Muscle of back (tissue), 3 donors: ENCODE measurements at regions not wholly inside any gene's neighbourhood (a gene's known extent, or its start where the extent isn't known, plus 50 kb on each side); places are given as distances from the start of the nearest gene placed in this dataset.

Experiments used
- DNase-seq, 3 donors: peaks; one replicate each; pipeline versions ENCODE4 v3.0.0 to v3.0.0-alpha.2; 2013

DNA sequence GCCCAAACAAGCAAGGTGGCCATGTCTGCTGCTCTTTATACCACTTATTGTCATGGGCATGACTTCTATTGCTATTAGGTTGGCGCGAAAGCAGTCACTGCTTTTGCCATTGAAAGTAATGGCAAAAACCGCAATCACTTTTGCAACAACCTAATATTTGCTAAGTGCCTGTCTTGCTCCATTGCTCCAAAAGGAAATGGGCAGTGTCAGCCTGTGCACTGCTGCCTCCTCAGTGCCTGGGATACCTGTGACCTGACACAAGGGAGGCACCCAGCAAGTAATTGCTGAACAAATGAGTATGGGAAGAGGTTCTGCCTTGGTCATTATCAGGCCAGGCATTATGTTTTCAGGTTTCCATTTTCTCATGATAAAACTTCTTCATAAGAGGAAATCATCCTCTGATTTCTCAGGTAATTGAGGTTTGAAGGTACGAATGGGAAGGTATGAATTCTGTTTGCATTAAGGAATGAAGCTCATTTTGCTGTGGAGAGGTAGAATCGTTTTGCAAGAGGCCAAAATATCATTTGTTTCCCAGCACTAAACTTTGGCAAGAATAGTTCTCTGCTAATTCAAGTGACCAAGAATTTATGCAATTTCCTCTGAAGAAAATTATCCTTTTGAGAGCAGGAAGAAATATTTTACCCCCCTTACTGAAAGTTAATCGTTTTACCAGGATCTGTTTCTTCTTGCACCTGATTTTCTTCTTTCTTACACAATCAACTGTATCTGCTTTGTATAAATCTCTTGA is 128.4 kb upstream of the SPRY2 start:
- DNase-seq, result peak in 1 of 3 donors; percentile 58

DNA sequence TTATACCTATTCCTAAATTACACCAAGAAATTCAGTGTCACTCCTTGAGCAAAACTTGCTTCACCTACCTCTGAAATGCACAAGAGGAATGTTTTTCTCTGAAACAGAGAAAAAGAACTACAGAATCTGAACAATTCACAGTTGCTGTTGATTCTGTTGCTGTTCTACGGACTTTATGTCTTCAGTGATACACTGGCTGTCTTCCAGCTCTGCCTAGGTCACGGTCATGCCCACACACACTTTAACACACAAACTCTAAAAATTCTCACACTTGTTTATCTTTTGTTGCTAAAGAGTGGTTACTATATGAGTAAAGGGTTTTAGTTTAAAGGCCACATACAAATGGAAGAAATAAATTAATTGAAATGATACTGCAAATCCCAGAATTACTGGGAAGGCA is 124.4 kb upstream of the SPRY2 start:
- no peak for DNase-seq

DNA sequence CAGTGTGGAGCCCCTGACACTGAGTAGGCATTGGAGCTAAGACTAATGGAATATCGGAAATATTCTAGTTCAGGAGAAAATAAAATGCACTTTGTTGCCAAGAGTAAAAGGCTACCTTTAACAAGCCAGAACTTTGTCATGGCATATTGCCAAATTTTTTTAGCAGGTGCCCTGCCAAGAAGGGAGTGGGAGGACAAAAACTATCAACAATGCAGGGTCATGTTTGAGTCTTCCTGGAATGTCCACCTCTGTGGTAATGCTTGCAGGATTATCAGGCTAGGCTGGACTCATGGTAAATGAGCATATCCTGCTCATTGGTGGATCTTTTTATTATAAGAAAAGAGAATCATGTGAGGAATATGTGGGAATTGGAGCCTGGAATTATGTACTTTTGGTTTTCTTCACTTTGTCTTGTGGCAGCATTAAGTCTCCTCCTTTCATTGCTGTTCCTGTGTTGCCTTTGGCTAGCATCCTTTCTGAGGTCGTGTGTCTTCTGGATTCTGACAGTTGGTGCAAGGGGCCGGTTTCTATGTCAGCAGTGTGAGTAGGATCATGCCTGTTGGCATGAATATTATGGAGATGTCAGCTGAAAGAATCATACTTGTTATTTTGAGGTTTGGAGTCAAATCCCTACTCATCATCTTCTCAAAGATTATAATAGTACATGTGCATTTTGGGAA is 122.9 kb upstream of the SPRY2 start:
- no peak for DNase-seq

DNA sequence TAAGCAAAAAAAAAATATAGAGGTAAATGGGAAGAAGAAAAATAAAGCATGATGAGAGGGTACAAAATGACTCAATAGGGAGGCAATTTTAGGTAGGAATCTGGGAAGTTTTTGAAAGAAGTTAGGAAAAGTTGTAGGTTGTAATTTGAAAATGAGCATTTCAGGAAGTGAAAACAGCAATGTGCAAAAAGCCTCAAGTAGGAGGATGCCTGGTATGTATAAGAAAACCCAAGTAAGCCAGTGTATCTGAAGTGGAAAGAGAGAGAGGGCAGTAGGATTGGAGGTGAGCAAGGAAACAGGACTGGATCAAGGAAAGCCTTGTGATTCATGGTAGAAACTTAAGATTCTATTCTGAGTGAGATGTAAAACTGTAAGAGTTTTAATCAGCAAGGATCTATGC is 121.6 kb upstream of the SPRY2 start:
- DNase-seq, result no peak

DNA sequence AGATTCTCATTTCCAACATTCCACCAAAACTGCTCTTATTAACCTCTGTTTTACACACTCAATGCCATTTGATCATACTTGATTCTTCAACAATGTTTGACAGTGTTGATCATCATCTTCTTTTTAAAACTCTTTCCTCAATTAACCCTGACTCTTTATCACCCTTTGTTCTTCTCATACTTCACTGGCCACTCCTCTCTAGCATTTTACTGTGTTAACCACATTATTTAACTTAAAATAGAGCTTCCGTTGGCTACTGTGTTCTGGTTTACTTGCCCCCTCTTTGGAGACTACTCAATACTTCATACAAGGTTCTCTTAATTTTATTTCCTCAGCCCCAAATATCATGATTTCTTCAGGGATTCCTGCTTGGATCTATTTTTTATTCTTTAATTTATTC is 121.1 kb upstream of the SPRY2 start:
- DNase-seq, result no peak

DNA sequence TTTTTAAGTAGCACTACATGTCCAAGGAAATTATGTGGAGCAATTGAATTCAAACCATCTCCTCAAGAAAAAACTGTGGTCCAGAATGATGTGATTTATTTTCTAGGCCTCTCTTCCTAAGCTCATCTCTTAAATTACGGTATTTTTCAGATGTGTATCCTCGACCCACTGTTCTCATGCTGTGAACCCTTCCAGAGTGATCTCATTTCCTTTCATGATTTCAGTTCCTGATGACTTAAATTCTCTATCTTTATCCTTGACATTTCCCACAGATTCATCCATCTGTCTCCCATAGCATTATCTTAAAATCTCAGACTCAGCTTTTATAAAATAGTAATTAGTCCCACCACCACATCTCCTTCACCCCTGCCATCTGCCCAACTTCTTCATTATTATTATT is 117.6 kb upstream of the SPRY2 start:
- DNase-seq, result no peak

DNA sequence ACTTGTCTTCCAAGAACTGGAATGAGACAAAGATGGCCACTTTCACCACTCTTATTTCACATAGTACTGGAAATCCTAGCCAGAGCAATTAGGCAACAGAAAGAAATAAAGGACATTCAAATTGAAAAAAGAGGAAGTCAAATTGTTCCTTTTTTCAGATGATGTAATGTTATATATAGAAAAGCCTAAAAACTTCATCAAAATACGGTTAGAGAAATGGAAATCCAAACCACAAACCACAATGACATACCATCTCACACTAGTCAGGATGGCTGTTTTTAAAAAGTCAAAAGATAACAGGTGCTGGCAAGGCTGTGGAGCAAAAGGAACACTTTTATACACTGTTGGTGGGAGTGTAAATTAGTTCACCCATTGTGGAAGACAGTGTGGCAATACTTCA is 113.3 kb upstream of the SPRY2 start:
- DNase-seq, result no peak

DNA sequence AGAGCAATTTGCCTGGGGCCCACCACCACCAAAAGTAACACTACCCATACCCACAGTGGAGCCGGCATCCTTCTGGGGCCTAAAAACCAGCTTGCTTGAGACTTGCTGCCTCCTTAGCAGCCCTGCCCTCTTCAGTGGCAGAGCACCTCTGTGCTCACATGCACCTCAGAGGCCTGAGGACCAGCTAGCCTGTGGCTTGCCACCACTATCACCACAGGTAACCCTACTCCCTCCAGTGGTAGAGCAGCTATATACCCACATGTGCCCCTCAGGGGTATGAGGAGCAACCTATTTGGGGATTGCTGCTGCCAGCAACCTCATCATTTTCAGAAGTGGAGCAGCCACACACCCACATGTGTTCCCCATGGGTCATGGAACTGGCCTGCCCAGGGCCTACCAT is 111.4 kb upstream of the SPRY2 start:
- no peak for DNase-seq

DNA sequence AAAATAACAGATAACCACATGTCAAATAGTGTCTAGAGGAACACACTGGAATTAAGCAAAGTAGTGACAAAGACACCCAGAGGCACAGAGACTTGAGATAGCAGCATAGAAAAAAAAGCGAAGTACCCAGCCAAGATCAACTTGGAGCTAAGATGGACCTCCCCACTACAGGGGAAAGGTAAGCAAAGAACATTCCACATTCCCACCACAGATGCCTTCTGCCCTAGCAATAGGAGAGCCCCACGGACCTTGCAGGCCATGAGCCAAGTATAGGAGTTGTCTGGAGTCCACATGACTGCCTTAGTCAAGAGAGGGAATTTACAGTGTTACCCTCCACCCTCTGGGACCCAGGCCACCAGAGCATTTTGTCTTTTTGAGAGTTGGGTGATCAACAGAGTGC is 110.7 kb upstream of the SPRY2 start:
- DNase-seq, result no peak

DNA sequence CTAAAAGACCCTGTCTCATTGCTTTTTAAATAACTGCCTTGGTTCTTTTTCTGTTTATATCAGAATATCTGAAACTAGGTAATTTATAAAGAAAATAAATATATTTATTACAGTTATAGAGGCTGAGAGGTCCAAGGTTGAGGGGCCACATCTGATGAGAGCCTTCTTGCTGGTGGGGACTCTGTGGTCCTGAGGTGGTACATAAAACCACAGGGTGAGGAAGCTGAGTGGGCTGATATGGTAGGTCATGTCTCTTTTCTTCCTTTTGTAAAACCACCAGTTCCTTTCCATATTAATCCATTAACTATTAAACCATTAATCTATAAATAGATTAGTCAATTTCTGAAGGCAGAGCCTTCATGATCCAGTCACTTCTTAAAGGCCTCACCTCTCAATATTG is 109.5 kb upstream of the SPRY2 start:
- no peak for DNase-seq

DNA sequence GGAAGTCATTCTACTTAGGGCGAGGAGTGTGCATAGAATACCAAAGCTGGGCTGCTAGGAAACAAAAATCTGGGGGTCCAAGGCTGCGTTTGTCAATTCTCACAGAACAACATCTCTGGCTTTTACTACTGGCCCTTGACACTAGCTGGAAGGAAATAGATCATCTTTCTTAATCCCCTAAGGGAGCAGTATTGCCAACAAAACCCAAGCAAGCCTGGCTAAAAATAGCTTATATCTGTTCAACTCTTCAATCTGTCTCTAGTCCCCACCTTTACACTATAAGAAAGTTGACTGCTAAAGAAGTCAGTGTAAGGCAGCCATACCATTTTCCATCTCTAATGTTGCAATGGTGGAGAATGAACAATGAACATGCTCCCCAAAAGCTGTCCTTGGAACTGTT is 107.8 kb upstream of the SPRY2 start:
- no peak for DNase-seq

DNA sequence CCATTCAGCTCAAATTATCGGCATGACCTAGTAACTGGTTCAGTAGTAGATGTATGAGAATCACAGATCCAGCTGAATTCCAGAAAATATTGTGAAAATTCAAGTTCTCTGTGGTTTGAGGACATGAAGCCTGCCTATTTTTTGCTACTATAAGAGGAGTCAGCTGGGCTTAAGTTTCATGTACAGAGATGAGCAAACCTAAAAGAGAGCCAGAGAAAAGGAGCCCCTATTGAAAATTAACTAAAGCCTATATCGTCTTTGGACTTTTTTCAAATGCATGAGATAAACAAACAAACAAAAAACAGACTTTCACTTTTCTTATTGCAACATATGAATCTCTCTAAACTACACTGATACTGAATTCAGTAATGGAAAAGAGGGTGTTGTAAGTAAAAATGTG is 106.8 kb upstream of the SPRY2 start:
- no peak for DNase-seq

DNA sequence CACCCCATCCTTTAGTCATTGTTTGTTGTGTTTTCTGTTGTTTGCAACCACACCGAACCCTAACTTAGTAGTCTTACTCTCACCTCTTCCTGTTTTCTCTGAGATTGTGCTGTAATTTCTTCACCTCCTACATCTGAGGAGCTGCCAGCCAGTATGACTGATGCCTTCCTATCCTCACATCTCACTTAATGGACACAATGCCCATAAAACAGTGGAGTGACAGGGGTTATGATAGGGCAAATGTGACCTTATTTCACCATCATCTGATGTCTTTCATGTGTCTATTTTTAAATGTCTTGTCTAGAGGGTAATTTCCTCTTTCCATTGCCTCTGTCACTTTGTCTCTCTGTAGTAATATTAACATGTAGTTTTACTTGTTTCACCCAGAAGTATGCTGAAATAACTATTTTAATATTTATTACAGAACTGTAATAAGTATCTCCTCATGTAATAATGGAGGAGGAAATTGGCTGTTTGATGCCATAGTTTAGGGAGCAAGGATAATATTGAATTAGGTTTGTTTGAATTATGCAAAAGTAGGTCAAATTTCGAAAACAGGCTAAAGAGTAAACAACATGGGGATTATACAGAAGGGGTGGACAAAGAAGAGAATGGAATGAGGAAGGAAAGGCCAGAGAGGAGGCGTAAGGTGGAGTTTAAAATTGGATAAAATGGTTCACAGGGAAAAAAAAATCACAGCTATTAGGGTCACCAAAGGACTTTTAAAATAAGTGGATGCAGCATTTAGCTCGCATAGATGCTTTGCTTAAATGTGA is 103.5 kb upstream of the SPRY2 start:
- no peak for DNase-seq

DNA sequence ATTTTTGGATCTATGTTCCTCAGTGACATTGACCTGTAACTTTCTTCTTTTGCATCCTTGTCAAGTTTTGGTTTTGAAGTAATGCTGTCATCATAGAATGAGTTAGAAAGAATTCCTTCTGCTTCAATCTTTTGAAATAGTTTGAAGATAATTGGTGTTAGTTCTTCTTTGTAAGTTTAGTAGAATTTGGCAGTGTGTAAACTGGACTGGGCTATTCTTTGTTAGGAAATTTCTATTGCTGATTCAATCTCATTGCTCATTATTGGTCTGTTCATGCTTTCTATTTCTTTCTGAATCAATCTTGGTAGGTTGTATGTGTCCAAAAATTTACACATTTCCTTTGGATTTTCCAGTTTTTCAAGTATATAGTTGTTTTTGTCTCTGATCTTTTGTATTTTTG is 101.7 kb upstream of the SPRY2 start:
- DNase-seq, result no peak

DNA sequence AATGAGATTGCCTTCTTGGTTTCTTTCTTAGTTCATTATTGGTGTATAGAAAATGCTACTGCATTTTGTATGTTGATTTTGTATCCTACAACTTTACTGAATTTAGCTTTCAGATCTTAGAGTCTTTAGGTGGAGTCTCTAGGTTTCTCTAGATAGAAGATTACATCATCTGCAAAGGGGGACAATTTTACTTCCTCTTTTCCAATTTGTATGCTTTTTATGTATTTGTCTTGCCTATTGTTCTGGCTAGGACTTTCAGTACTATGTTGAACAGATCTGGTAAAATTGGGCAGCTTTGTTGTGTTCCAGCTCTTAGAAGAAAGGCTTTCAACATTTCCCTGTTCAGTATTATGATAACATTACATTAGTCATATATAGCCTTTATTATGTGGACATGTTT is 101.0 kb upstream of the SPRY2 start:
- DNase-seq, result no peak

DNA sequence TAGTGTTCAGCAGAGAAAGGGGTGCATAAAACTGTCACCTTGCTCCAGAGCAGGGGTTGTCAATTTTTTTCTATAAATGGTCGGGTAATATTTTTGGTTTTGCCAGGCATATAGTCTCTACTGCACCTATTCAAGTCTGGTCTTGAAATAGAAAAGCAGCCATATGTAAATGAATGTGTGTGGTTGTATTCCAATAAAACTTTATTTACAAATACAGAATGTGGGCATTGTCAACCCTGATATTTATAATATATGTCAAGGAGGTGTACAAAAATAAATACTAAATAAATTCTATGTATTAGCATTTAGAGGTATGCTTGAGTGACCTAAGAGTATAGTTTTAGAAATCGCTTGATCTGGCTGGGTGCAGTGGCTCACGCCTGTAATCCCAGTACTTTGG is 97.6 kb upstream of the SPRY2 start:
- DNase-seq, result no peak

DNA sequence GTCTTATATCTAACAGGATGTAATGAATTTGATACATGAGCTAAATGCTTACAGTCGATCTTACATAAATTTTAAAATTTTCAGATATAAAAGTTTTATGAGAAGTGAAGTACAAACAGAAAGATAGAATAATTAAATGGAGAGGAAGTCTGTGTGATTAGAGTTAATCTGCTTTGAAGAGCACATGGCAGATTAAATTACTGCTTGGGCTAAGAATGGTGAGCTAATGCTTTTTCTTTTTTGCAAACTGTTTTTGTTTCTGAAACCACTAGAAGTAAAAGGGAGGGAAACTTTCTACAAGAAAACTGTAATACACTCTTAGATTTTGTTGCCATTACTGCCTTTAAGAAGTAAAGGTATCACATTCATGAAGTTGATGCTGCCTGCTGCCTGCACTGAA is 96.3 kb upstream of the SPRY2 start:
- peak in 2 of 3 donors; percentile 14 to 30 for DNase-seq

DNA sequence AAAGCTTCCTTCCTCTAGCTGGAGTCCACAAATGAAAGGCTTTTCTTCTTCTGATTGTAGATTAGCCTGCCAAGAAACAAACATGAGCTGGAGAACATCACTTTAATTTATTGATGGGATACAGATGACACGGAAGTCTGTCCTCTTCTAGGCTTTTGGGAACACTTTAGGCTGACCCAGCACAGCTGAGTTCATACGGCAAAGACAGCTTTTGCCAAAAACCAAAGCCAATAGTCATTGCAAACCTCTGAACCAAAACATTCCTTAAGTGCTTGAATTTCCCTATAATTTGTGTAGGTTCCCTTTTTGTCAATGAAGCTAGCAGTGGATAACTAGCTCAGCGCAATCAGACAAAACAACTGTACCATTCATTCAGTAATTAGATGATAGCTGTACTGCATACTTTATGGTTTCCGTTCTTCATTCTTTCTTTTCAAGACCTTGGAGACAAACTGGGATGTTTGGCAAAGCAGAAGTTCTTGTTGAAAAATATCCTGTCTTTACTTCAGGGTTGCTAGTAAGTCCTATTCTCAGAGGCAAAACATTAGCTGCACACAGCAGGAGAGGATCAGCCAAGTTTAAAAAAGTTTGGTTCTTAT is 95.7 kb upstream of the SPRY2 start:
- peak; percentile 83 to 96 (median 90) for DNase-seq

DNA sequence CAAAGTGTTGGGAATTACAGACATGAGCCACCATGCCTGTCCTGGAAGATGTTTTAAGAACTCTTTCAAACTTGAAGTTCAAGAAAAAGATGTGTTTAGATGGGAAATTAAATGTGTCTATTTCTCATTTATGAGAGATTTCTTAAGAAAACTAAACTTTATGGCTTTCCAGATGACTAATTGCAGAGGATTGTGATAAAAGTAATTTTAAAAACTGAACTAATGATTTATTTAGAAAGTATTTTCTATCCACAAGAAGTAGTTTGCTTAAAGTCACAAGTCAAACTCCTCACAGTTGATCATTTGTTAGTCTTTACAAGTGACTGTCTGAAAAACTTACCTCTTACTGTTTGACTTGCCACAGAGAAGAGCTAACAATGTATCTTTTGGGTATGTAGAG is 89.6 kb upstream of the SPRY2 start:
- no peak for DNase-seq

DNA sequence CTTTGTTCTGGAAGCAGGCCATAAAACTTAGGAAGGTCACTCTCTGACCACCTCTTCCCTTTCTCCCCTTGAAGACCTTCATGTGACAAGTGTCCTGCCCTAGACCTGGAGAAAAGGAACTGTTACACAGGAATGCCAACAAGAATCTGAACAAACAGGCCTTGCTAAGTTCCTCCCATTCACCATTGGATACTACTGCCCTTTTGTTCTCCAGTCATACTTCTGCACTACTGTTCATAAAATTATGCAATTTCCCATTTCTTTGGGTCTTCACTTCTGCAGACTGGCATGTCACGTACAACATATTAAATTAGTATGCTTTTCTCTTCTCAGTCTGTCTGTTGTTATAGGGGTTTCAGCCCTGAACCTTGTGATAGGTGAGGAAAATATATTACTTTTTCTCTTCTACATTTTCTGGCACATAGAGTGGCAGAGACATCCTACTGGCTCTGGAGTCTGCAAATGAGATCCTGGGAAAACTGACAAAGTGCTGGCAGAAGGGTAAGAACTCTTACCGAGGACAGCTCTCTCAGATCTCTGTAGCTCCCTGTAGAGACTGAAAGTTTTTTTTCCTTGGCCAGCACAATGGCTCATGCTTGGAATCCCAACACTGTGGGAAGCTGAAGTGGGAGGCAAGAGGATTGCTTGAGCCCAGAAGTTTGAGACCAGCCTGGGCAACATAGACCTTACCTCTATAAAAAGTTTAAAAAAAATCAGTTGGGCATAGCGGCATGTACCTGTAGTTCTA is 87.6 kb upstream of the SPRY2 start:
- DNase-seq, result no peak

DNA sequence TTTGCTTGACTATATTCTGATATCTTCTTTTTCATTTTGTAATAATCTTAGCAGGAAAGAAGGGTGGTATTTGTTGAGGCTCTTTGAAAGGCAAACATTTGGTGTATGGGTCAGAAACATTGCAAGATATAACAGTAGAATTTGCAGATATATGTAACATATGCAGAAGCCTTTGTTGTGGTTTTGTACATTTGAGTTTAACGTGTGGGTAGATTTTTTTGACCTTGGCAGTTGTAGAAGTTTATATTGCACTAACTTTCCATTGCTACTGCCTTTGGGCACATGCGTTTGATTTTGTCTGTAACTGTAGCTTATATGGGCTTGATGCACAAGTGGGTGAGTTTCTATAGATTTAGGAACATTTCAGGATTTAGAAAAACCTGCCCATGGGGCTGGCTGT is 78.5 kb upstream of the SPRY2 start:
- DNase-seq, result no peak

DNA sequence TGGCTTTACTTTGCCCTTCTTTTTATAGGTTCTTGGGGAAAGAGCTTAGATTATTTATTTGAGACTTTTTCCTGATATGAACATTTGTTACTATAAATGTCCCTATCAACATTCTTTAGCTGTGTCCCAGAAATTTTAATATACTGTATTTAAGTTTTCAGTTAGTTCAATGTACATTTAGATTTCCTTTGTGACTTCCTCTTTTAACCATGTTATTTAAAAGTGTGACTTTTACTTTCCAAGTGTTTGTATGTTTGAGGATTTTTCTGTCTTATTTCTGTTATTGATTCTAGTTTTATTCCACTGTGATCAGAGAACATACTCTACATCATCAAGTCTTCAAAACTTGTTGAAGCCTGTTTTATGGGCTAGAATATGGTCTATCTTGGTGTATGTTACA is 72.7 kb upstream of the SPRY2 start:
- no peak for DNase-seq
